HG03280 (cell line): ENCODE measurements at regions not wholly inside any gene's neighbourhood (a gene's known extent, or its start where the extent isn't known, plus 50 kb on each side); places are given as distances from the start of the nearest gene placed in this dataset.

ENCODE experiments used
- ATAC-seq: cut with Tn5 transposase; IDR thresholded peaks from one replicate; pipeline ENCODE4 v1.9.1; 2021; ENCODE audit warnings: mild to moderate bottlenecking, moderate library complexity; ENCODE audit not compliant: unreplicated experiment

DNA sequence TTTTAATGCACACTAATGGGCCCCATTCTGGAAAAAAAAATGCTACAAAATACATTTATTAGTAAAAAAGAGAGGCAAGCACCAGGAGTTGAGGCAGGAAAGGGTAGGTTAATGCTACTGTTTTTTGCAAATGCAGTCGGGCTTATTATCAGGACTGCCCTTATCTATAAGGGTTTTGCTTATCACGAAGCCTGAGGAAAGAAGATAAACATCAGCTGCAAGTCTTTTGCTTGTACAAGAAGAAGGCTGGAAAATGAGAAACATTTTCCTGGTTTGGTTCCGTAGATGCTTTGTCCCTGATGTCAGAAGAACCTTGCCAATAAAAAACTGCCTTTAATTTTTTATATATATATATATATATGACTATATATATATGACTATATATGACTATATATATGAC is 189.3 kb upstream of the VGLL2 start:
- ATAC-seq = no peak

DNA sequence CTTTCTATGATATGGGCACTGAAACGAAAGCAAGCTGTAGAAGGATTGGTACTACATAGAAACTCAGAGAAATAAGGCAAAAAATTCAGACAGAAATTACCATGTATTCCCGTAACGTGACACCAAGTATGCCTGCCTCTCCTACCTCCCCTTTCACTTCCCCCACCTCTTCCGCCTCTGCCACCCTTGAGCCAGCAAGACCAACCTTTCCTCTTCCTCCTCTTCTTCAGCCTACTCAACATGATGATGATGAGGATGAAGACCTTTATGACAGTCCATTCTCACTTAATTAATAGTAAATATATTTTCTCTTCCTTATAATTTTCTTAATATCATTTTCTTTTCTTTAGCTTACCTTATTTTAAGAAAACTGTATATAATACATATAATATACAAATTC is 188.1 kb upstream of the VGLL2 start:
- ATAC-seq = no peak

DNA sequence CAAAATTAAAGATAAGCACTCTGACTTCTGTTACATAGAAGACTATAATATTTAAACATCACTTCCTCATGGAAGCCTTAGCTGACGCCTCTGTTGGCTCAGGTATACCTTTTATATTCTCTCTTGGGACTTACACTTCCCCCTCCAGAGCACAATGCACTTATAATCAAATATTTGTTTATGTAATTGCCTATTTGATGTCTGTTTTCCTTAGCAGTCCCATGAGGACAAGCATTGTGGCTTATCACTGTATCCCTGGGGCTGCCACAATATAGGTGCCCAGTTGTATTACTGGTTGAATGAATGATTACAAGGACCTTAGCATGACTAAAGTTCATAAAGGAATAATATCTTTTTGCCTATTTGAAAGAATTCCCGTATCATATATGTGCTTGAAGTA is 186.7 kb upstream of the VGLL2 start:
- ATAC-seq = no peak

DNA sequence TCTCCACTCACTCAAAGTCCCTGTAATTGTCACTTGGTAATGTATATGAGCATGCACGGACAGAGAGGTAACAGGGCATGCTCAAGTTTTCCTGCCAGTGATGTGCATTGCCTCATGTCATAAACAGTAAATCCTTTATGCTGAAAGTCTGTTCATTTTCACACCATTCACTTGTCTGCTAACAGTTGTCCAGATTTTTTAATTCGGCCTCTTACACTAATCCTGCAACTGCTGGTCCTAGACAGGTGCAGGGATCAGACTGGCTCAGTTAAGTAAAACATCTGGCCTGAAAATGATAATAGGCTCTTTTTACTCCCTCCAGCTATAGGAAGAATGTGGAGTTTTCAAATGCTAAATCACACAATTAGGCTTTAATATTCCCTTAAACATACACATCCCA is 185.4 kb upstream of the VGLL2 start:
- no peak for ATAC-seq

DNA sequence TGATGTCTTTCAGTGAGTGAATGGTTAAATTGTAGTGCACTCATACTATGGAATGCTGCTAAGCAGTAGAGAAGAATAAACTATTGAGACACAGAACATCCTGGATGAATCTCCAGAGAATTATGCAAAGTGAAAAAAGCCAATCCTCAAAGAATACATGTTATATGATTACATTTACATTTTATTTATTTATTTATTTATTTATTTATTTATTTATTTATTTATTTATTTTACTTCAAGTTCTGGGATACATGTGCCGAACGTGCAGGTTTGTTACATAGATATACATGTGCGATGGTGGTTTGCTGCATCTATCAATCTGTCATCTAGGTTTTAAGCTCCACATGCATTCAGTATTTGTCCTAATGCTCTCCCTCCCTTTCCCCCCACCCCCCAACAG is 175.8 kb upstream of the VGLL2 start:
- ATAC-seq = no peak

DNA sequence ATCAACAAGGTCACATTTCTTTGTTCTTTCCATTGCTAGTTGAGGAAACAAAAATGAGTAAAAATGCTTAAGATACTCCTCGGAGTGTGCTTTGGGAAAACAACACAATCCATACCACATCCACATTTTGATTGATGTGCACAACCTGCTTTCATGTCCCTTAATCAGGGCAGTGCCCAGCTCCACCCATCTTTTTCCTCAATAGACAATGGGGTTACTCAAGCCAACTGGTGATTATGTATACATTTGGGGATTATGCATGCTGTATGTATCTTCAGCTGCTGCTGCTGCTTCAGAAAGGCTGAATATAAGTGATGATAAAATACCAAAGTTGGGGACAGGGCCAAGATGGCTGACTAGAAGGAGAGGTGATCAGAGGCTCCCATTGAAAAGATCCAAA is 155.2 kb upstream of the VGLL2 start:
- ATAC-seq = no peak

DNA sequence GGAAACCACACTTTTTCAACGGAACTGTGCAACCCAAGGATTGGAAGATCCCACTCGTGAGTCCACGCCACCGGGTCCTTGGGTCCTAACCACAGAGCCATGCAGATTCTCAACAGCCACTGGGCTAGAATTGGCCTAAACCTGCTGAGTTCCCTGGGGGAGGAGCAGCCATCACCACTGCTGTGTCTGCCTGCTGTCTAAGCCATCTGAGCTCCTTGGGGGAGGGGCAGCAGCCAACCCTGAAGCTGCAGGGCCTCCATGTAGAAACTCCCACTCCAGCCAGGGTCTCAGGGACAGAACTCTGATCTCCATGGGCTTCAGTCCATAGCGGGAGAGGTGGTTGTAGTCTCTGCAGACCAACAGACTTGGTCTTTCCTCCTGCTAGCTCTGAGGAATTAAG is 154.6 kb upstream of the VGLL2 start:
- no peak for ATAC-seq

DNA sequence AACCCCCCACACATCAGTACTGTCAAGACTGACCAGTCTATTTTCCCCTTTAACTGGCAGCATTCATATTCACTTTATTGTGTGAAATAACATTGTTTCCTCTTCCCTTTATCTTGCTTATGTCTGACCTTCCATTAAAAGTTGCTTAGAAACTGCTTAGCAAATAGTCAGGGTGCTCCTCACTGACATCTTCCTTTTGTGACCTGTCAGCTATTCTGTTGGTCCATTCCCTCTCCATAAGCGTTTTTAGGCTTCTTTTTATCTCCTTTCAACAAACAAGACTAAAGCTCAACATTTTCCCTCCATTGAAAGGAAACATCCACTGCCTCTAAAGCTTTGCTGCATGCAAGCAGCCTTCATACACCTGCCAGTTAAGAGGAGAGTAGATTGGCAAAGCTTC is 147.7 kb upstream of the VGLL2 start:
- ATAC-seq = no peak

DNA sequence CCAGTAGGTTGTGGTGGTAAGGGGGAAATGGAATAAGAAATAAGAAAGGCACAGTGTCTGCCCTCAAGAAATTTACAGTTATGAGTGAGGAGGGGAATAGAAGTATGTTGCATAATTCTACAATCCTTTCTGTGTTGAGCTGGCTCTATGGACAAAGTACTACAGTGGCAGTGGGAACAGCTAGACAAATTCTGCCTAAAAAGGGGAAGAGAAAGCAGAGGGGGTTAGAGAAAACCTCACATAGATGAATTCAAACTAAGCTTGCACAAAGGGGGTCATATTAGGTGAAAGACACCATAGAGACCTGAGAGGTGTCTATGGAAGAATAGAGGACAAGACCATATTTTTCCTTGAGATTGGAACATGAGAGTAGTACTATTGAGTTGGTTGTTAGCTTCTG is 146.9 kb upstream of the VGLL2 start:
- ATAC-seq = no peak

DNA sequence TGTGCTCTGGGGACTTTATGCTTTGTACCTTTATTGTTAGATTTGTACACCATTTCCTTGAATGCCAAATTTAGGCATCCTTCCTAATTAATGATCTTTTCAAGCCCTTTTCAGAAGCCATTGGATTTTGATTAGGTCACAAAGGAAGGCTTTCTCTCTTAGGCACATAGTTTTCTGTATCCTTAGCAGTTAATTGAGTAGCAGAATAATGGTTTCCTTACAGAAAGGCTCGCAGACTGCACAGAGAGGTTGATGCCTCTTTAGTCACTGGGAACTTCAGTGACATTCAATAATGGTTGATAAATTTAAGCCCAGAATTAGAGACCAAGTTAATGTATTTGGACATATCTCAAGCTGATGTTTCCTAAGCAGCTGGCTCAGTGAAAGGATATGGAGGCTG is 139.1 kb upstream of the VGLL2 start:
- ATAC-seq = no peak

DNA sequence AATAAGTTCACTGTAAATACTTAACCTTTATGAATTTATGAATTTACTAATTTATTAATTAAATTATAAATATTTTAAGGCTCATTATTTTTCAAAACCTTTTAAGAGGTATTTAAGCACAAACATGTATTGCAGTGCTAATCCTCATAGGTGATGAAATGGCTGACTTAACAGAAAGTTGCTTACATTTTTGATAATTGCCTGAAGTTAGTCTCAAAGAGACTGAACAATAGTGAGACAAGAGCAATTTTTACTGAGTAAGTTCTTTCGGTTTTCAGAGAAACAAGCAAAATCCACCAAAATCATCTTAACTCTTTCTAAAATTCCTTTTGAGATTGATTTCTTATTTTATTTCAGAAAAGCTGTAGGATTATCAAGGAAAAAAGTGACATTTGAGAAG is 137.3 kb upstream of the VGLL2 start:
- ATAC-seq = no peak

DNA sequence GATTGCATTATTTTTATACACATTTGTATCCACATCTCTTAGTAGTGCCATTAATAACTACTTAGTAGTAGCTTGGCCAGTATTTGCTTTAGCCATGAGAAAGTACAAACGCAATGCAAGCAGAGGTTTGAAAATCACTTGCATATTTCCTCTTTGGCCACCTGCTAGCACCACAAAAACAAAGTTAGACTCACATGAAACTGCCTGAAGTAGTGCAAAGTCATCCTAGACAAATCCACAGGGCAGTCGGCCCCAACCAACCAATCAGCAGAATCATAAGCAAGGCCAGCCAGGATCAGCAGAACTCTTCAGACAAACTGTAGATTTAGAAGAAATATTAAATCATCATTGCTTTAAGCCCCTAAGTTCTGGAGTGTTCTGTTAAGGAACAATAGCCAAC is 135.2 kb upstream of the VGLL2 start:
- ATAC-seq = no peak

DNA sequence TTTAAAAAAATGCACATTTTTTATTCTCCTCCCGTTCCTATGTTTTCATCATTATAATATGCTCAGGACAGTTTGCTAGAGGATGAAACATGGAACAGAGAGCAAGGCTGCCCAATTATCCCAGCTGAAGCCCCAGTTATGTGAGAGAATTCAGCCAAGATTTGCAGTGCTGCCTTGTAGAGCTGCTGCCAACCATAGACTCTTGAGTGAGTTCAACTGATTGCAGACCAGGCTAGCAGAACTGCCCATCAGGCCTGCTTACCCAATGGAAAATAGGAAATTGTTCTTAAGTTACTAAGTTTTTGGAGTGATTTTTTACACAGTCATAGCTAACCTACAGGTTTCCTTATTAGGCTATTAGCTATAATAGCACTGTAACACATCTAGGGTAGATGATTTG is 128.7 kb upstream of the VGLL2 start:
- no peak for ATAC-seq

DNA sequence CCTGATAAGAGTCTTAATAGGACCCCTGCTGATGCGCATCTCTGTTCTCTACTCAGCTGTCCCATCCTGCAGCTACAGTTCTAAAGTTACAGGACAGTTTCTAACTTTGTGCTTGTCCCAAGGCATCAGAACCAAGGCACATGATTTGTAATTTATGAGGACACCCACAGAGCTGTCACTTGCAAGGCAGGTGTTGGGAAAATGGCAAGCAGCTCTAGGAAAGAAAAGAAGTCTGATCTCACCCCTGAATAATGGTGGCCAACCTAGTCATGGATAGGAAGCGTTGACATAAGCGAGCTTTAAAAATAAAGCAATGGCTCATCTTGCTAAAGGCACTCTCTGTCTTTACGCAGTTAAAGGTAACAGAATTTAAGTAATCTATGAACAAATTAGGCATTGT is 127.6 kb upstream of the VGLL2 start:
- no peak for ATAC-seq

DNA sequence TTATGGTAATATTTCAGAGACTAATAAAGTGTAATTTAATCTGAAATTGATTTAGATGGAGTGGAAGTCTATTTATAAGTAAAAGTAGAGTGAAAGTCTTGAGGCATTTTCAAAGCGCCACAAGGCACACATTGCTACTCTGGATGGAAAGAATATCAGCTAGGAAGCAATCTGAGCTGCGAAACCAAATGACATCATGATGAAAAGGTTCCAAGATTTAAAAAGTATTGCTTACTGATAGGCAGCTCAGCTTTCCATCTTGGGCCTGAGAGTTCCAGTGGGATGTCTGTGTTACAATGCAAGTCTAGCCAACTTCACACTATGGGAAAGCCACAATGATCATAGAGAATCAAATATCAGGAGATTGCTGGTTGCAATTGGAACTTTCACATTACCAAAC is 126.9 kb upstream of the VGLL2 start:
- no peak for ATAC-seq

DNA sequence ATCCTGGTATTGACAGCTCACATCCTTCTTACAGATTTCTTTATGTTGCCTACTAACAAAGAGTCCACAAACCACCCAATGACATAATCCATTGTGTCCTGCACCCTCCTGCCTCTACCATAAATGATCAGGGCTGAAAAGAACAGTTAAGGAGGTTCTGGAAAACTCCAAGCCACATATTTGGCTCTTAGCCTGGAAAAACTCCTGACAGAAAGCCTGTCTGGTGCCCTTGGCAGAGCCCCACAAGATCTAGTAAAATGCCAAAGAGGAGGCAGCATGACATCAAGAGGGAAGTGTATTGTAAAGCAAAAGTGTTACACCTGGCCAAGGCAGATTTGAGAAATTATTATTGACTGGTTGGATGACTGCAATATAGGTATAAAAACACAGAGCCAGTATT is 126.4 kb upstream of the VGLL2 start:
- no peak for ATAC-seq

DNA sequence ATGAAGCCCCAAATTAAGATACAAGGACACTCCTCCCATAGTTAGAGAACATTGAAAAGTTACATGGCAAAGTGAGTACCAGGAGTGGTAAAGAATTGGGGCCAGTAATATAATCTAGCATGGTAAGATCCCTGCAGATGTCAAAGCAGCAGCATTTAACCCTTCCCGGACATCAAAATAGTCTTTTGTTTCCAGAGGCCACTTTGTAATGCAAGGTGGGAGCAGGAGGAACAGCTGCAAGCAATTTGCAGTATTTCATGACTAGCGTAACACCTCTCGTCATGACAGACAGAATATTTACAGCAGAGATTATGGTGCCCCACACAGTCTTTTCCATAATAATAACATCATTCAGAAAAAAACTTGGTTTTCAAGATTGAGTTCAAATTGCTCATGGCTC is 123.2 kb upstream of the VGLL2 start:
- ATAC-seq = no peak

DNA sequence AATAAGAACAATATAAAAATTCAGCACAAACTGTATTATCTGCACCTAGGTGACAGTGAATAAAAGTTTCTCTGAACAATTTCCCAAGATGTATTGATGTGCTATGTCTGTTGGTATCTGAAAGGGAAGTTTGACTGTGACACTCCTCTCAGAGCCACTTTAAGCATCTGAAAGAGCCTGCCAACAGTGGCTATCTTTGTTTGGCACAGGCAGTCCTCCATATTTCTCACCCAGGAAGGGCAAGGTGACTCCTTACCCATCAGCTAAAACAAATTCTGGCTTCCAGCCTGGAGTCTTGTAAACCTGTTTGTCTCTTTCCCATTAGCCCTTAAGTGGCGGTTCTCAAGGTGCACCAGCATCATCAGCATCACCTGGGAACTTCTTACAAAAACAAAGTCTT is 122.4 kb upstream of the VGLL2 start:
- no peak for ATAC-seq

DNA sequence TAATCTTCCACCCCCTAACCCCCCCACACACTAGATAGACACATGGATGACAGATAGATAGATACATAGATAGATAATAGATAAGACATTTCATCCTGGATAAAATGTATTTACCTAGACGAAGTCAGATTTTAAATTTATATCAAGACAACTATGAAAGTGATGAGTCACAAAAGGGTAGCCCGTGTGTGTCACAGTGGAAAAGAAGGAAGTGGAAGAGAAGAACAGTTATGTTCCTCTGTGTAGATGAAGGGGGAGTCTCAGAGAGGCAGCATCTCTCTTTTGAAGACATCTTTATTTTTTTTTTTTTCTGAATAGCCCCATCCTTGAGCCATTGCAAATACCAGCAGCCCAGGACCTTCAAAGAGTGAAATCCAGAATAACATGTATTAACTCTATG is 121.7 kb upstream of the VGLL2 start:
- no peak for ATAC-seq

DNA sequence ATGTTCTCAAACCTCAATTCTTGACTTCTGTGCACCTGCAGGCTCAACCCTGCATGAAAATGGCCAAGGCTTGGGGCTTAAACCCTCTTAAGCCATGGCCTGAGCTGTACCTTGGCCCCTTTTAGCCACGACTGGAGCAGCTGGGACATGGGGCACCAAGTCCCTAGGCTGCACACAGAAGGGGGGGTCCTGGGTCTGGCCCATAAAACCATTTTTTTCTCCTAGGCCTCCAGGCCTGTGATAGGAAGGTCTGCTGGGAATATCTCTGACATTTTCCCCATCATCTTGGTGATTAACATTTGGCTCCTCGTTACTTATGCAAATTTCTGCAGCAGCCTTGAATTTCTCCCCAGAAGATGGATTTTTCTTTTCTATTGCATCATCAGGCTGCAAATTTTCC is 119.4 kb upstream of the VGLL2 start:
- no peak for ATAC-seq

DNA sequence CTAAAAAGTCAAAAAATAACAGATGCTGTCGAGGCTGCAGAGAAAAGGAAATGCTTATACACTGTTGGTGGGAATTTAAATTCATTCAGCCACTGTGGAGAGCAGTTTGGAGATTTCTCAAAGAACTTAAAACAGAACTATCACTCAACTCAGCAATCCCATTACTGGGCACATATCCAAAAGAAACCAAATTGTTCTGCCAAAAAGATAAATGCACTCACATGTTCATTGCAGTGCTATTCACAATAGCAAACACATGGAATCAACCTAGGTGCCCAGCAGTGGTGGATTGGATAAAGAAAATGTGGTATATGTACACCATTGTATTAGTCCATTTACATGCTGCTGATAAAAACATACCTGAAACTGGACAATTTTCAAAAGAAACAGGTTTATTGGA is 116.0 kb upstream of the VGLL2 start:
- no peak for ATAC-seq

DNA sequence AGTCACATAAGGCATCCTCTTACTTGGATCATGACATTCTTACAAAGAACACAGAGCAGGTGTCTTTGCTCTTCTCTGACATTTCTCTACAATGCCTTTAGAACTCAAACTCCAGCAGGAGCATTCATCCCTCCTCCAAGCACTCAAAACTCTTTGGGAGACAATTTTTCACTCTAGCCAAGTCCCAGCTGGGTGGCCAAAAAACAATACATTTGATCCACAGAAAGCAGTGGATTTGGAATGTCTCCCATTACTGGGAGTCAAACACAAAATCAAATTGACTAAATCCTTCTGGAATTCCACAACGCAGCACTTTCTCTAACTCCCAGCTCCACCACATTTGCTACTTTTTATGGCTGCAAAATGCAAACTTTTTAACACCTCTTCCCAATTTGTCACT is 108.6 kb upstream of the VGLL2 start:
- ATAC-seq = no peak

DNA sequence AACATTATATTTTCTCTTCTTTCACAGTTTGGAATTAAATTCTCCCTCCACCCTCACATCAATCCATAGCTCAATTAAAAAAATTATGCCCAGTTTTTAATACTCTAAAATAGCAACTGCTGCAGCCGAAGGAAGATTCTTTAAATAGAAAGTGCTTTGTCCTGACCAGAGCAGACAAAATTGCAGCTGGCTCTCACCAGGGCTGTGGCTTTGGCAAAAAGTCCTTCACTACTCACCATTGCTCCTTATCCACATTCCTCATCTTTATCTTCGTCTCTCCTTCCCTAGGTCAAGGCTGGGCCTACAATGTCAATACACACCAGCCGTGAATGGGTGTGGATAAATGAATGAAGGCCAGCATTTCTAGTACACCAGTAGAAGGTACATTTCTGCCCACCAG is 107.9 kb upstream of the VGLL2 start:
- no peak for ATAC-seq

DNA sequence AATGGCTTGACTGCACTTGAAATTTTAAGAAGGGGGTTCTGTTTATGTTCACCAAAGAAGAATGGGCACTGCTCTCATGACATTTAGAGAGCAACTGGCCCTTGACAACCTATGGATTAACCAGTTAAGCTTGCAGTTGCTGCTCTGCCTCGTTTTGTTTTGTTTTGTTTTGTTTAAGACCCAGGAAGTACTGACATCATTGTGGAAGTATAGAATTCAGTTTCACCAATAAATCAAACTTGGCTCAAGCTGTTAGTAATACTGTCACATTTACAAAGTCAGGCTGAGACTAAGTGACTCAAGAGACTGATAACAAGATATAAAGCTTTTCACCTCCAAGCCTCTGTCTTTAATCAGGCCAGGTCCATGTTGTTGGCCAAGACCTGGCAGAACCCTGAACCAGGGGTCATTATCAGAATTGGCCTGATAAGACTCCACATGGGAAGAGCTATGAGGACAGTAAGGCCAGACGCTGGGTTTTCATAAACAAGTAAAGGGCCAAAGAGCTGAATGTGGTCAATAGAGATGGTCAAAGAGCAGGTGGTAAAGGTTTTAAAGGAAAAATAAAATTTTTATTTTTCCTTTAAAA is 99.4 kb upstream of the VGLL2 start:
- no peak for ATAC-seq
